Neural cell (in vitro differentiated cells): ENCODE measurements at regions not wholly inside any gene's neighbourhood (a gene's known extent, or its start where the extent isn't known, plus 50 kb on each side); places are given as distances from the start of the nearest gene placed in this dataset.

Experiments
- H2AFZ ChIP-seq: fragments of 200-600, 300-800 bp; sonication (generic), shearing (Covaris generic); 2 replicates; pipeline ENCODE4 v1.6.0; 2014; ENCODE audit warnings: low read depth, mild to moderate bottlenecking, antibody characterized with exemption, low read length, moderate library complexity
- H3F3A ChIP-seq: fragments of 200-600 bp; shearing (Covaris generic); 2 replicates; pipeline ENCODE4 v1.6.1; 2016; ENCODE audit warnings: mild to moderate bottlenecking, moderate library complexity, mixed read lengths, antibody characterized with exemption, low read length; ENCODE audit not compliant: insufficient read depth, poor library complexity, severe bottlenecking
- H3K27ac ChIP-seq: fragments of 200-600, 300-800 bp; sonication (generic), shearing (Covaris generic); 2 replicates; pipeline ENCODE4 v1.5.1; 2014; ENCODE audit warnings: mild to moderate bottlenecking, low read length, moderate library complexity
- H3K27me3 ChIP-seq: fragments of 300-800, 200-600 bp; sonication (generic), shearing (Covaris generic); 2 replicates; pipeline ENCODE4 v1.6.0; 2014; ENCODE audit warnings: mild to moderate bottlenecking, low read depth, low read length, moderate library complexity; ENCODE audit not compliant: insufficient read depth
- H3K36me3 ChIP-seq: fragments of 300-800, 200-600 bp; sonication (generic), shearing (Covaris generic); 2 replicates; pipeline ENCODE4 v1.5.1; 2014; ENCODE audit warnings: mild to moderate bottlenecking, antibody characterized with exemption, low read length, moderate library complexity; ENCODE audit not compliant: insufficient read depth
- H3K4me2 ChIP-seq: fragments of 300-800, 200-600 bp; sonication (generic), shearing (Covaris generic); 2 replicates; pipeline ENCODE4 v1.6.0; 2014; ENCODE audit warnings: mild to moderate bottlenecking, low read length
- H3K4me3 ChIP-seq: fragments of 300-800, 200-600 bp; sonication (generic), shearing (Covaris generic); 2 replicates; pipeline ENCODE4 v1.5.1; 2014; ENCODE audit warnings: mild to moderate bottlenecking, low read length, moderate library complexity
- H3K79me2 ChIP-seq: fragments of 200-600 bp; shearing (Covaris generic); replicated peaks from 2 replicates; pipeline ENCODE4 v1.6.0; 2014; ENCODE audit warnings: mild to moderate bottlenecking, low read length, moderate library complexity; ENCODE audit not compliant: insufficient read depth
- H3K9ac ChIP-seq: fragments of 300-800, 200-600 bp; sonication (generic), shearing (Covaris generic); 2 replicates; pipeline ENCODE4 v1.6.1; 2016; ENCODE audit warnings: mild to moderate bottlenecking, low read length, mixed read lengths
- H3K9me2 ChIP-seq: fragments of 200-600 bp; shearing (Covaris generic); 2 replicates; pipeline ENCODE4 v1.6.1; 2016; ENCODE audit warnings: mild to moderate bottlenecking, low read length, mixed read lengths; ENCODE audit not compliant: insufficient read depth
- H3K9me3 ChIP-seq: fragments of 200-600, 300-800 bp; sonication (generic), shearing (Covaris generic); 2 replicates; pipeline ENCODE4 v1.6.1; 2016; ENCODE audit warnings: mild to moderate bottlenecking, mixed run types, low read length, moderate library complexity, mixed read lengths
- H4K20me1 ChIP-seq: fragments of 200-600 bp; shearing (Covaris generic); 2 replicates; pipeline ENCODE4 v1.6.1; 2016; ENCODE audit warnings: mild to moderate bottlenecking, mixed run types; ENCODE audit not compliant: insufficient read depth
- EP300 ChIP-seq: fragments of 450-650 bp; conservative IDR thresholded peaks from 2 replicates; pipeline ENCODE4 v1.6.1; 2014; ENCODE audit warnings: antibody characterized with exemption, mild to moderate bottlenecking, moderate library complexity; ENCODE audit not compliant: poor library complexity, severe bottlenecking
- EZH2 ChIP-seq: fragments of 200-600, 300-800 bp; shearing (Covaris generic), sonication (generic); IDR thresholded peaks from 2 replicates; pipeline ENCODE4 v1.6.1; 2014; ENCODE audit warnings: antibody characterized with exemption, low read length, borderline replicate concordance, mild to moderate bottlenecking; ENCODE audit not compliant: insufficient read depth, poor library complexity, severe bottlenecking
- MXI1 ChIP-seq: fragments of 450-650 bp; conservative IDR thresholded peaks from 2 replicates; pipeline ENCODE4 v1.6.1; 2014; ENCODE audit warnings: antibody characterized with exemption, mild to moderate bottlenecking; ENCODE audit not compliant: poor library complexity, severe bottlenecking
- POLR2AphosphoS5 ChIP-seq: IDR thresholded peaks from 2 replicates; pipeline ENCODE4 v1.6.1; 2012
- RAD21 ChIP-seq: fragments of 450-650 bp; conservative IDR thresholded peaks from 2 replicates; pipeline ENCODE4 v1.6.1; 2014; ENCODE audit warnings: antibody characterized with exemption, mild to moderate bottlenecking, moderate library complexity
- SMC3 ChIP-seq: fragments of 450-650 bp; conservative IDR thresholded peaks from 2 replicates; pipeline ENCODE4 v1.6.1; 2014; ENCODE audit warnings: antibody characterized with exemption, mild to moderate bottlenecking, moderate library complexity; ENCODE audit not compliant: poor library complexity
- TAF1 ChIP-seq: IDR thresholded peaks from 2 replicates; pipeline ENCODE4 v1.6.1; 2012; ENCODE audit warnings: low read depth
- TF ChIP-seq, protein P1 (sequence below): IDR thresholded peaks from 2 replicates; pipeline ENCODE4 v1.6.1; 2012; ENCODE audit warnings: borderline replicate concordance
- TF ChIP-seq, protein P2 (sequence below): fragments of 450-650 bp; IDR thresholded peaks from 2 replicates; pipeline ENCODE4 v1.5.1; 2014; ENCODE audit warnings: antibody characterized with exemption, mild to moderate bottlenecking, moderate library complexity; ENCODE audit not compliant: poor library complexity, severe bottlenecking

DNA sequence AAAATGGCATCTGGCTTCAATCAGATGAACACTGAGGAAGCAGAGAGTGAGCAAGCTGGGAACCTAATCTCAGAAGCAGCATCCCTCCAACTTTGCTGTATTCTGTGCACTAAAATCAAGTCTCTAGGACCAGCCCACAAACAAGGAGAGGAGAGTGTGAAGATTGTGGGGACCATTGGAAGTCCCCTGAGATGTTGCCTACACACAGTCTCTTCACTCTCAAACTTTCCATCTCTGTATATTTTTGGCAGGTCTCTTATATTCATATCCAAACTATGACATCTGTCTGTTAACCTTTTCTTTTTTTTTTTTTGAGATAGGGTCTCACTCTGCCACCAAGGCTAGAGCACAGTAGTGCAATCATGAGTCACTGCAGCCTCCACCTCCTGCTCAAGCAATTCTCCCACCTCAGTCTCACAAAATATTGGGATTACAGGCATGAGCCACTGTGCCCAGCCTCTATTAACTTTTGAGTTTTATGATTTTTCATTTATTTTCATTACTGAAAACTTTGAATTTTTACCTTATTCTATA lies 1096.4 kb downstream of the TBC1D22A start:
- Histone ChIP-seq H4K20me1 (no peaks in the 10 kb centered on the region), H3K4me3 (no peak overlapping the region), H3F3A (no peaks in the 10 kb centered on the region), H3K79me2 (no peaks in the 10 kb centered on the region), H3K9ac (no peak overlapping the region), H2AFZ (no peak overlapping the region), H3K27ac (no peak overlapping the region), H3K4me2 (no peak overlapping the region), H3K9me2 (no peaks in the 10 kb centered on the region), H3K27me3 (no peaks in the 10 kb centered on the region), H3K9me3 (no peaks in the 10 kb centered on the region), H3K36me3 (no peaks in the 10 kb centered on the region)
- no peak for TF ChIP-seq RAD21
- TF ChIP-seq EP300 = no peak

DNA sequence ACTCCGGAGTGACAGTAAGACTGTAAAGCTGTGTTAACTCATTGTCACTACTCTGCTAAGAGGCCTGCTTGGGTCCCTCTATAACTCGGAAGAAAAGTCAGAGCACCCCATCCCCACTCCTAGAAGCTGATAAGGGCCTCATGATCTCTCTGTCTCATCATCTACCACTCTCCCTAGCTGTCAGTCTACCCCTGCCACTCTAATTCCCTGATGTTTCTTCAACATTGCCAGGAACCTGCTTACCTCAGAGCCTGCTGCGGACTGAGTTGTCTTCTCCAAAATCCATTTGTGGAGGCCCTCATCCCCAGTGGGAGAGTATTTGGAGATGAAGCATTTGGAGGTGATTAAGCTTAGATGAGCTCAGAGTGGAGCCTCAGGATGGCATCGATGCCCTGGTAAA lies 1092.2 kb downstream of the TBC1D22A start:
- no peaks in the 10 kb centered on the region for H3K36me3 ChIP-seq
- no peaks in the 10 kb centered on the region for H3K79me2 ChIP-seq
- no peak overlapping the region for H3K27ac ChIP-seq
- H3K4me3 ChIP-seq = no peak overlapping the region
- no peak overlapping the region for H2AFZ ChIP-seq
- H3K4me2 ChIP-seq = no peak overlapping the region
- no peaks in the 10 kb centered on the region for H3F3A ChIP-seq
- no peak overlapping the region for H3K9ac ChIP-seq
- TF ChIP-seq MXI1 (no peak), SMC3 (no peak), EZH2 (no peak), POLR2AphosphoS5 (no peak), RAD21 (no peak), TAF1 (no peak), EP300 (no peak)
- TF ChIP-seq, protein P1, sequence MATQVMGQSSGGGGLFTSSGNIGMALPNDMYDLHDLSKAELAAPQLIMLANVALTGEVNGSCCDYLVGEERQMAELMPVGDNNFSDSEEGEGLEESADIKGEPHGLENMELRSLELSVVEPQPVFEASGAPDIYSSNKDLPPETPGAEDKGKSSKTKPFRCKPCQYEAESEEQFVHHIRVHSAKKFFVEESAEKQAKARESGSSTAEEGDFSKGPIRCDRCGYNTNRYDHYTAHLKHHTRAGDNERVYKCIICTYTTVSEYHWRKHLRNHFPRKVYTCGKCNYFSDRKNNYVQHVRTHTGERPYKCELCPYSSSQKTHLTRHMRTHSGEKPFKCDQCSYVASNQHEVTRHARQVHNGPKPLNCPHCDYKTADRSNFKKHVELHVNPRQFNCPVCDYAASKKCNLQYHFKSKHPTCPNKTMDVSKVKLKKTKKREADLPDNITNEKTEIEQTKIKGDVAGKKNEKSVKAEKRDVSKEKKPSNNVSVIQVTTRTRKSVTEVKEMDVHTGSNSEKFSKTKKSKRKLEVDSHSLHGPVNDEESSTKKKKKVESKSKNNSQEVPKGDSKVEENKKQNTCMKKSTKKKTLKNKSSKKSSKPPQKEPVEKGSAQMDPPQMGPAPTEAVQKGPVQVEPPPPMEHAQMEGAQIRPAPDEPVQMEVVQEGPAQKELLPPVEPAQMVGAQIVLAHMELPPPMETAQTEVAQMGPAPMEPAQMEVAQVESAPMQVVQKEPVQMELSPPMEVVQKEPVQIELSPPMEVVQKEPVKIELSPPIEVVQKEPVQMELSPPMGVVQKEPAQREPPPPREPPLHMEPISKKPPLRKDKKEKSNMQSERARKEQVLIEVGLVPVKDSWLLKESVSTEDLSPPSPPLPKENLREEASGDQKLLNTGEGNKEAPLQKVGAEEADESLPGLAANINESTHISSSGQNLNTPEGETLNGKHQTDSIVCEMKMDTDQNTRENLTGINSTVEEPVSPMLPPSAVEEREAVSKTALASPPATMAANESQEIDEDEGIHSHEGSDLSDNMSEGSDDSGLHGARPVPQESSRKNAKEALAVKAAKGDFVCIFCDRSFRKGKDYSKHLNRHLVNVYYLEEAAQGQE = no peak
- TF ChIP-seq, protein P2, sequence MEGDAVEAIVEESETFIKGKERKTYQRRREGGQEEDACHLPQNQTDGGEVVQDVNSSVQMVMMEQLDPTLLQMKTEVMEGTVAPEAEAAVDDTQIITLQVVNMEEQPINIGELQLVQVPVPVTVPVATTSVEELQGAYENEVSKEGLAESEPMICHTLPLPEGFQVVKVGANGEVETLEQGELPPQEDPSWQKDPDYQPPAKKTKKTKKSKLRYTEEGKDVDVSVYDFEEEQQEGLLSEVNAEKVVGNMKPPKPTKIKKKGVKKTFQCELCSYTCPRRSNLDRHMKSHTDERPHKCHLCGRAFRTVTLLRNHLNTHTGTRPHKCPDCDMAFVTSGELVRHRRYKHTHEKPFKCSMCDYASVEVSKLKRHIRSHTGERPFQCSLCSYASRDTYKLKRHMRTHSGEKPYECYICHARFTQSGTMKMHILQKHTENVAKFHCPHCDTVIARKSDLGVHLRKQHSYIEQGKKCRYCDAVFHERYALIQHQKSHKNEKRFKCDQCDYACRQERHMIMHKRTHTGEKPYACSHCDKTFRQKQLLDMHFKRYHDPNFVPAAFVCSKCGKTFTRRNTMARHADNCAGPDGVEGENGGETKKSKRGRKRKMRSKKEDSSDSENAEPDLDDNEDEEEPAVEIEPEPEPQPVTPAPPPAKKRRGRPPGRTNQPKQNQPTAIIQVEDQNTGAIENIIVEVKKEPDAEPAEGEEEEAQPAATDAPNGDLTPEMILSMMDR = no peak
- no peaks in the 10 kb centered on the region for H3K9me2 ChIP-seq
- H4K20me1 ChIP-seq = no peaks in the 10 kb centered on the region
- H3K27me3 ChIP-seq = no peaks in the 10 kb centered on the region
- no peaks in the 10 kb centered on the region for H3K9me3 ChIP-seq

DNA sequence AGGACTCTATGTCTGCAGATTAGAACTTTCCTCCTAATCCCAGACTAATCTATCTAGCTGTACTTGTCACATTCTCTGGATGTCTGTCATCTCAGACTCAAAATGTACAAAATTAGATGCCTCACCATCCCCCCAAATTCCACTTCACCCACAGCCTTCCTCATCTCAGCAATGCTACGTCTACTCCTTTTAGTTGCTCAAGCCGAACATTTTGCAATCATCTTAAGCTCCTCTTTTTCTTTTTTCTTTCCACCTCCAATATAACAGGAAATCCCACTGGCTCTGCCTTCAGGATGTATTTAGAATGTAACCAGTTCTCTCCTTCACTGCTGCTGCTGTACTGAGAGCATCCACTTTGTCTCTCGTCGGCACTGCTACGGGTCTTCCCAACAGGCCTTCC lies 1091.8 kb downstream of the TBC1D22A start:
- Histone ChIP-seq H3K4me2 (no peak overlapping the region), H3K9me2 (no peaks in the 10 kb centered on the region), H3K79me2 (no peaks in the 10 kb centered on the region), H3K36me3 (no peaks in the 10 kb centered on the region), H3K9ac (no peak overlapping the region), H3K27ac (no peak overlapping the region), H2AFZ (no peak overlapping the region), H3F3A (no peaks in the 10 kb centered on the region), H3K9me3 (no peaks in the 10 kb centered on the region), H4K20me1 (no peaks in the 10 kb centered on the region), H3K4me3 (no peak overlapping the region), H3K27me3 (no peaks in the 10 kb centered on the region)
- TF ChIP-seq POLR2AphosphoS5 = no peak
